Endothelial cell of umbilical vein (primary cell): ENCODE measurements at regions not wholly inside any gene's neighbourhood (a gene's known extent, or its start where the extent isn't known, plus 50 kb on each side); places are given as distances from the start of the nearest gene placed in this dataset.

Source experiments
- BruUV-seq: library from RNA; stranded (reverse); fragments of 400-500 nt; replicated peaks from 2 replicates; lab custom pipeline; 2021; lab: Mats Ljungman, UMichigan
- CTCF ChIA-PET: fragments of 300-600, 350-600 bp; sonication (Branson Sonifier 250); formaldehyde crosslinking; loops from one replicate; lab custom pipeline; 2021; ENCODE audit warnings: antibody characterized with exemption, inconsistent platforms; lab: Charles Lee
- POLR2A ChIA-PET: fragments of 300-600, 350-600 bp; sonication (Branson Sonifier 250); formaldehyde crosslinking; loops from one replicate; lab custom pipeline; 2021; ENCODE audit warnings: antibody characterized with exemption, inconsistent platforms; lab: Charles Lee
- DNase-seq: peaks from one replicate; pipeline ENCODE4 v3.0.0-alpha.2; 2011; ENCODE audit warnings: low read depth, low spot score
- FAIRE-seq: peaks from 2 replicates; lab custom pipeline; 2011; peaks lifted over from hg19 to GRCh38; lab: Jason Lieb, UNC
- H2AFZ ChIP-seq: 2 replicates; pipeline ENCODE4 v1.6.0; 2012; ENCODE audit warnings: low read depth, low read length, control low read depth, inconsistent platforms
- H3K27ac ChIP-seq: 2 replicates; pipeline ENCODE4 v1.5.1; 2011; ENCODE audit warnings: low read depth, mild to moderate bottlenecking, control low read depth, low read length, moderate library complexity; ENCODE audit not compliant: insufficient read depth
- H3K27me3 ChIP-seq, 2 experiments: 2 replicates each; pipeline versions ENCODE4 v1.6.0 to v1.6.1; 2011; ENCODE audit warnings: low read length in 2 of 2, mixed read lengths in 1 of 2; ENCODE audit not compliant: control insufficient read depth in 2 of 2, insufficient read depth in 2 of 2
- H3K36me3 ChIP-seq, 2 experiments: 2 replicates in 1 of 2; 3 replicates in 1 of 2; pipeline ENCODE4 v1.5.1; 2011; ENCODE audit warnings: low read length in 2 of 2, mild to moderate bottlenecking in 1 of 2, moderate library complexity in 1 of 2; ENCODE audit not compliant: control insufficient read depth in 2 of 2, insufficient read depth in 2 of 2; ENCODE audit errors: extremely low read depth in 1 of 2
- H3K4me1 ChIP-seq: 3 replicates; pipeline ENCODE4 v1.5.1; 2011; ENCODE audit warnings: mild to moderate bottlenecking, low read length; ENCODE audit not compliant: control insufficient read depth, insufficient read depth; ENCODE audit errors: extremely low read depth
- H3K4me2 ChIP-seq: 2 replicates; pipeline ENCODE4 v1.6.1; 2011; ENCODE audit warnings: low read length, control low read depth, mixed read lengths; ENCODE audit not compliant: insufficient read depth
- H3K4me3 ChIP-seq, 3 experiments: fragments of 200-600 bp in 1 of 3; sonication (generic), shearing (Covaris generic) in 1 of 3; replicated peaks in 1 of 3; 2 replicates each; pipeline ENCODE4 v1.5.1; 2011 to 2016; ENCODE audit warnings: control low read depth in 3 of 3, low read length in 3 of 3, mild to moderate bottlenecking in 2 of 3, inconsistent platforms in 1 of 3, low read depth in 1 of 3, moderate library complexity in 1 of 3; ENCODE audit not compliant: insufficient read depth in 1 of 3
- H3K79me2 ChIP-seq: 2 replicates; pipeline ENCODE4 v1.6.0; 2012; ENCODE audit warnings: low read length, inconsistent platforms; ENCODE audit not compliant: control insufficient read depth, insufficient read depth
- H3K9ac ChIP-seq: replicated peaks from 2 replicates; pipeline ENCODE3; 2011; ENCODE audit warnings: low read length, control low read depth; ENCODE audit not compliant: insufficient read depth; ENCODE audit errors: extremely low read depth
- H3K9me1 ChIP-seq: replicated peaks from 3 replicates; pipeline ENCODE4 v1.6.0; 2011; ENCODE audit warnings: mild to moderate bottlenecking, low read length; ENCODE audit not compliant: control insufficient read depth, insufficient read depth; ENCODE audit errors: extremely low read depth
- H3K9me3 ChIP-seq: replicated peaks from 2 replicates; pipeline ENCODE4 v1.5.1; 2012; ENCODE audit warnings: low read length, inconsistent platforms; ENCODE audit not compliant: control insufficient read depth, insufficient read depth
- H4K20me1 ChIP-seq: replicated peaks from 2 replicates; pipeline ENCODE3; 2011; ENCODE audit warnings: mild to moderate bottlenecking, low read length; ENCODE audit not compliant: control insufficient read depth, insufficient read depth; ENCODE audit errors: extremely low read depth
- CTCF ChIP-seq, 2 donors: IDR thresholded peaks; 1 replicate in 1 of 2; 2 replicates in 1 of 2; pipeline ENCODE4 v1.5.1; 2011; ENCODE audit warnings: low read length in 2 of 2, mild to moderate bottlenecking in 2 of 2, moderate library complexity in 2 of 2, control low read depth in 1 of 2, inconsistent platforms in 1 of 2, low read depth in 1 of 2; ENCODE audit not compliant: insufficient read depth in 1 of 2; ENCODE audit errors: extremely low read depth in 1 of 2
- EZH2 ChIP-seq: IDR thresholded peaks from 2 replicates; pipeline ENCODE4 v1.6.1; 2012; ENCODE audit warnings: borderline replicate concordance, low read depth, mild to moderate bottlenecking, moderate library complexity, low read length, inconsistent platforms; ENCODE audit not compliant: severe bottlenecking
- FOS ChIP-seq: IDR thresholded peaks from 2 replicates; pipeline ENCODE4 v1.6.1; 2011; ENCODE audit warnings: mild to moderate bottlenecking, low read length, moderate library complexity, borderline replicate concordance; ENCODE audit not compliant: insufficient read depth
- GATA2 ChIP-seq: IDR thresholded peaks from 2 replicates; pipeline ENCODE4 v1.7.0; 2011; ENCODE audit warnings: low read depth, mild to moderate bottlenecking, moderate library complexity, mixed read lengths, low read length; ENCODE audit not compliant: insufficient read length, insufficient read depth
- JUN ChIP-seq: IDR thresholded peaks from 2 replicates; pipeline ENCODE4 v1.6.1; 2011; ENCODE audit warnings: borderline replicate concordance, low read depth; ENCODE audit not compliant: insufficient read length, insufficient read depth
- MYC ChIP-seq: IDR thresholded peaks from one replicate; pipeline ENCODE4 v1.6.1; 2011; ENCODE audit warnings: mild to moderate bottlenecking, low read depth, low read length
- POLR2A ChIP-seq: IDR thresholded peaks from 2 replicates; pipeline ENCODE4 v1.6.1; 2012; ENCODE audit warnings: low read depth, mild to moderate bottlenecking, control low read depth, low read length
- POLR2AphosphoS5 ChIP-seq: IDR thresholded peaks from 2 replicates; pipeline ENCODE4 v1.6.1; 2012; ENCODE audit warnings: low read depth, mild to moderate bottlenecking, control low read depth, low read length, moderate library complexity; ENCODE audit not compliant: insufficient read depth
- dilution Hi-C: fragments of 300-500 bp; cut with MboI; formaldehyde crosslinking; loops from one replicate; pipeline ENCODE4 v1.15.0; 2019; ENCODE audit warnings: low sequenced_read_pairs; ENCODE audit not compliant: extremely low pct_ligation_motif_present
- intact Hi-C: fragments of 100-400 bp; cut with micrococcal nuclease; formaldehyde crosslinking; loops from one replicate; pipeline ENCODE4 v1.10.0; 2022
- TF ChIP-seq, protein P1 (sequence below): IDR thresholded peaks from 2 replicates; pipeline ENCODE4 v1.6.1; 2011; ENCODE audit not compliant: insufficient read depth, insufficient read length

GRCh38 chr16:64196444-64196843, 925.4 kb downstream of the CDH11 start:
- Histone ChIP-seq H3K9me3 (no peaks in the 10 kb centered on the region), H2AFZ (no peak overlapping the region), H3K27me3 (no peaks in the 10 kb centered on the region), H3K9ac (no peak overlapping the region), H3K9me1 (no peaks in the 10 kb centered on the region), H3K4me3 (no peak overlapping the region), H3K79me2 (no peaks in the 10 kb centered on the region), H3K4me2 (no peak overlapping the region), H3K36me3 (no peaks in the 10 kb centered on the region), H3K4me1 (no peaks in the 10 kb centered on the region), H4K20me1 (no peaks in the 10 kb centered on the region), H3K27ac (no peak overlapping the region)
- FAIRE-seq = no peak
- intact Hi-C loops = no loop called here
- POLR2A ChIA-PET = no interaction called here
- CTCF ChIA-PET = no interaction called here
- dilution Hi-C loops = no loop called here
- no TSS peak for BruUV-seq
- no peak for DNase-seq
- TF ChIP-seq GATA2 = no peak
- TF ChIP-seq CTCF (IDR thresholded peaks at IDR 0.05; ENCODE audit: extremely low read depth in 1 of 2, insufficient read depth in 1 of 2, low read depth in 1 of 2, low read length in 2 of 2) = no peak
- no peak for TF ChIP-seq FOS
- TF ChIP-seq, protein P1, sequence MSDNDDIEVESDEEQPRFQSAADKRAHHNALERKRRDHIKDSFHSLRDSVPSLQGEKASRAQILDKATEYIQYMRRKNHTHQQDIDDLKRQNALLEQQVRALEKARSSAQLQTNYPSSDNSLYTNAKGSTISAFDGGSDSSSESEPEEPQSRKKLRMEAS = no peak
- TF ChIP-seq MYC = no peak
- TF ChIP-seq POLR2AphosphoS5 = no peak
- TF ChIP-seq POLR2A = no peak
- TF ChIP-seq EZH2 = no peak
- TF ChIP-seq JUN = no peak
